ENCODE measurements at regions not wholly inside any gene's neighbourhood (a gene's known extent, or its start where the extent isn't known, plus 50 kb on each side); places are given as distances from the start of the nearest gene placed in this dataset.
"Not testable (repeated sequence)": the region's sequence is repeated elsewhere in the genome, so short reads cannot be mapped to it uniquely, and the experiment has no call there.

DNA sequence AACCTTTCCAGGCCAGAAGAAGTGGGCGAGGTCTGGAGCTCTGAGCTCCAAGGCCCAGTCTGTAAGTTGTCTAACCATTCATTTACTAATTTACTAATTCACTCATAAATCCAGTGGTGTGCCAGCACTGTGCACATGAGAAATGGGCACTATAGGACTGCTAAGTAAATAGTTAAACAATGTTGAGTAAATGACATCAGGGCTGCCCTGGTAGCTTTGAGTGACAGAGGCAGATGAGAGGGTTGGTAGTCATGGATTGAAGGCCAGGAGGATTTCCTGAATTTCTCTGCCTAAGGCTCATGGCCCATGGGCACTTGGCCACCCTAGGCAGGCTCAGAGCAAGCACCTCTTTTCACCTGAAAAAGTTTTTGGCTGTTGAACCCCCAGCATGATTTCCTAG lies 216.9 kb upstream of the RXFP2 start:
- DNase-seq = no peak

DNA sequence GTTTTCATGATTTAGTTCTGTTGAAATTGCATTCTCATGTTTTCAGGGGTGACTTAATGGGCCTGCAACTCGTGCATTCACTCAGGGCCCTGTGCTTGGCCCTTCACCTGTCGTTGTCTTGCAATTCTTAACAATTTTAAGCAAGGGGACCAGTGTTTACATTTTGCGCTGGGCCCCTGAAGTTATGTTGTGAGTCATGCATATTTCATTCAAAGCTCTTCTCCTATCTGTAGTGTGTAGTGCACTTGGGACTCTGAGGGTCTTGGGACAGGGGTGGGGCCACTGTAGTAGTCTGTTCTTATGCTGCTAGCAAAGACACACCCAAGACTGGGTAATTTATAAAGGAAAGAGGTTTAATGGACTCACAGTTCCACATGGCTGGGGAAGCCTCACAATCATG lies 211.2 kb upstream of the RXFP2 start:
- DNase-seq = no peak

DNA sequence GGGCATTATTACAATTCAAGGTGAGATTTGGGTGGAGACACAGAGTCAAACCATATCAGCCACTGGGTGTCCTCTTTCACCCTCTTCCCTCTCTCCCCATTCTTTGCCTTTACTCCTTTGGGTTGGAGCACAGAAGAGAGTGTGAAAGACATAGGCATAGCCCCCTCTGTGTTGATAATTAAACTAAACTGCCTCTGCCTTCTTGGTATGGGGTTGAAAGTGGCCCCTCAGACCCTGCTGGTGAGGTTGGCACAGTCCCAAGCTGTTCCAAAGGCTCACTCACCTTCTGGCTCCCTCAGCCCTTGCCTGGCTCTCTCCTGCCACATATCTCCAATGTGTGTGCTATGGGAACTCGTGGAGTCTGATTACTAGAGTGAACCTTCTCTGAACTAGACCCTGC lies 210.6 kb upstream of the RXFP2 start:
- DNase-seq = no peak

DNA sequence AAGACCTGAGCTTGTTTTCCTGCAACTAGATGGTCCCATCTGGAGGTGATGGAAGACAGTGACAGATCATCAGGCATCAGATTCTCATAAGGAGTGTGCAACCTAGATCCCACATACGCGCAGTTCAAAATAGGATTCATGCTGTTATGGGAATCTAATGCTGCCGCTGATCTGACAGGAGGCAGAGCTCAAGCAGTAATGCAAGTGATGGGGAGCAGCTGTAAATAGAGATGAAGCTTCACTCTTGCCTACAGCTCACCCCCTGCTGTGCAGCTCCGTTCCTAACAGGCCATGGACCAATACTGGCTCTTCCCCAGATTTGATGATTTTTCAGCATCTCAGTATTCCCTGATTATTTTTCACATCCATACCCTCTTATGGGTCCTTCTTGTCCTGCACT lies 208.4 kb upstream of the RXFP2 start:
- DNase-seq = no peak

DNA sequence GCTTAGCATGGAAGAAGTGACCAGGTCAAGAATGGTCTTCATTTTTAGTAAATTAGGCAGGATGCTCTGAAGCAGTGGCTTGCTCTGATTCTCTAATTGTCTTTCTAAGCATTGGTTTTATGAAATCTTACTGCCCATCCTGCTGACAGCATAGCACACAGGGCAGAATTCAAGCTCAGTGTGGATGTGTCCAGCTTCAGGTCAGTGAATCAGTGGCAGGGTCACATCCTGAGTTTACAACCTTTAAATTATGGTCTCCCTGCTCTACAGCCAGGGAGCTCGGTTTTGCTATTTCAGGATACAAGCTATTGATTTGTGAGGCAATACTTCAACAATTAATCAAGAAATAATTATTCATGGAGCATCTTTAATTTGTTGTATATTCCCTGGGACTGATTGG lies 202.3 kb upstream of the RXFP2 start:
- no peak for DNase-seq

DNA sequence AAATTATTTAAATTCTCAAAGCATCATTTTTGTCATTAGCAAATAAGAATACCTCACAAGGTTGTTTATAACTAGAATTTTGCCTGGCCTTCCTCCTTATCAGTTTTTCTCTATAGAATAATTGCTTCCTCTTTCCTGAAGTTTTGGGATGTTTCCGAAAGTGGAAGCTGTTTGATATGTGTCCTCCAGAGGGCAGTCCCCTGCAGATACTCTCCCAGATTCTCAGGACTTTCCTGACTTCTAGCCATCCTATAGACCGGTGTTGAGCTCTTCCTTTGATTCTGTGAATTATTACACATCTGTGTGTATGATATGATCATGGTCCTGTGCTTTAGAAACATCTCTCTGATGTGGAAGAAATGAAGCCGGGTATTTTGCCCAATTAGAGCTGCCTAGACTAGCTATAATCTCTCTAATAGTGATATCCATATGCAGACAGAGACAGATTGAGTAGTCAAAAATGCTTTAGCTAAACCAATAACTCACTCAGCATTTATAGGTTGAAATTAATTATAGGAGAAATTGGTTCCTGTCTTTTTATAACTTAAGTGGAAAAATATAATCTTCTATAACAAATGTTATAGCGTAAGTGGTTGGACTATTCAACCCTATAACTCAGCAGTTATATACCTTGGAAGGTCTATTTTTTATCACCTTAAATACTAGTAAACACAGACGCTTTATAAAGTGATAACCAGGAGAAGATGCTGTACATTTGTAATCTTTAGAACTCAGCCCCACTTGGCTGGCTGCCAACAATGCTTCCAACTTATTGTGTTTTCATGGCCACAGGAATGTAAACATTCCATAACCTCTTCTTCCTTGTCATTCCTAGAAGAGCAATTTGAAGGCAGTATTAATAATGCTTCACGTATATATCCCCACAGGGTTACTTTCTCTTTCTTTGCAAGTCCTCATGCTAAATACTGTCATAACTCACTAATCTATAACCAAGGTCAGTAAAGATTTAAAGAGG lies 201.0 kb upstream of the RXFP2 start:
- DNase-seq = no peak

DNA sequence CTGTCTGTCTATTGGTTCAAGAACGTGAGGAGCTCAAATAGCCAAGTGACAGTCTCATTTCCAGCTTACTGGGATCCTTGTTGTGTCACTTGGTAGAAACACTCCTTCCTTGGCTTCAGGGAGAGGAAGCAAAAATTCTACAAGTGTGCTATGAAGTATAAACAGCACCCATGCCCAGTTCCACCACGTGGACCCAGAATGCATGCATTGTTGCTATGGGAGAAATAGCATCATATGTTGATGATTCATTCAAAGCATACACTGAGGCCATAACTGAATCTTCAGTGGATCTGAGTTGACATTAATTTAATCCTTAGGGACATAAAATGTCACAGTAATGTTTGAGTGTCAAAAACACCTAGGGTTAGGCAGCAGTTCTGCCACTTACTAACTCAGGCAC lies 199.0 kb upstream of the RXFP2 start:
- no peak for DNase-seq

DNA sequence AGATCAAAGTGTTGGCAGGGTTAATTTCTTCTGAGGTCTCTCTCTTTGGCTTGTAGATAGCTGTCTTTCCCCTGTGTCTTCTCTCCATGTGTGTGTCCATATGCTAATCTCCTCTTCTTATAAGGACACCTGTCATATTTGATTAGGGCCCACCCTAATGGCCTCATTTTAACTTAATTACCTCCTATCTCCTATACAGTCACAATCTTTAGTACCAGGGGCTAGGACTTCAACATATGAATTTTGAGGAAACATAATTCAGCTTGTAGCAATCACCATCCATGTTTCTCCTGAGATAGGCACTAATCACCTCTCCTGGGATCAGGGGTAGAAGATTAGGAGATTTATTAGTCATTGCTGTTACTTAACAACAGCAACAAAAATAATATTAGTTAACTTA lies 196.1 kb upstream of the RXFP2 start:
- DNase-seq = no peak

DNA sequence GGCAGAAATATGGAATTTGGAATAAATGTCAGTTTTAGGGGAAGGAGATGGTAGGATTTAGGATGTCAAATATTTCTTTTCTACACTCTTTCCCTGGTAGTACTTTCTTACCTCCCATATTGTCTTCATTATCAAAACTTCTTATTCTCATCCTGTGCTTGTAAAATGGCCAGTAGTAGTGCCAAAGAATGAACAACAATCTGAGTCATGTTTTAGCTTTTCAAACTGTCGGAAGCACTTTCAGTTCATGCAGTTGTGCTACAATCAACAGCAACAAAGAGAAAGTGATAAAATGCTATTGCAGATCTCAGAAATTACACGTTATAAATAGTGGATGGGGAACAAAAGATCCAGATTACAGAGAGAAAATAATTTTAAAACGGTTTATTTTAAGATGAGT lies 193.7 kb upstream of the RXFP2 start:
- no peak for DNase-seq

DNA sequence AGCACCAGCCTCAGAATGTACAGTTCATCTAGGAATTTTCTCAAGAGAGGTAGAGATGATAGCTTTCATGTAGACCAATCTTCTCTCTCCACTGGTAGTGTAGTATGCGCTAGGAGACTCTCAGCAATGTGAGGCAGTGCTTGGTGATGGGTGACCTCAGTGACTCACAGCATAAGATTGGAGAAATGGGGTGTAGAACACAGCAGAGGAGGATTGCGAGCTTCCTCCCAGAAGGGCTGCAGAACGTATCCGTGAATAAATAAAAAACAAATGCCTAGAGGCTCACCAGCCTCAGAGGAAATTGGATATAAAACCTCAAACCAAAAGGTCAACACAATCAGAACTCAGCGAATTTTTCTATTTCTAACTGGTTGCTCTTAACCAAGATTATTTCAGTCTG lies 182.9 kb upstream of the RXFP2 start:
- no peak for DNase-seq

DNA sequence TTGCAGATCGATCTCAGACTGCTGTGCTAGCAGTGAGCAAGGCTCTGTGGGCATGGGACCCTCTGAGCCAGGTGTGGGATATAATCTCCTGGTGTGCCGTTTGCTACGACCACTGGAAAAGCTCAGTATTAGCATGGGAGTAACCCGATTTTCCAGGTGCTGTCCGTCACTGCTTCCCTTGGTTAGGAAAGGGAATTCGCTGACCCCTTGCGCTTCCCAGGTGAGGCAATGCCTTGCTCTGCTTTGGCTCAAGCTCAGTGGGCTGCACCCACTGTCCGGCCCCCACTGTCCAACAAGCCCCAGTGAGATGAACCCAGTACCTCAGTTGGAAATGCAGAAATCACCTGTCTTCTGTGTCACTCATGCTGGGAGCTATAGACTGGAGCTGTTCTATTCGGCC lies 155.1 kb upstream of the RXFP2 start:
- DNase-seq = not testable (repeated sequence)

DNA sequence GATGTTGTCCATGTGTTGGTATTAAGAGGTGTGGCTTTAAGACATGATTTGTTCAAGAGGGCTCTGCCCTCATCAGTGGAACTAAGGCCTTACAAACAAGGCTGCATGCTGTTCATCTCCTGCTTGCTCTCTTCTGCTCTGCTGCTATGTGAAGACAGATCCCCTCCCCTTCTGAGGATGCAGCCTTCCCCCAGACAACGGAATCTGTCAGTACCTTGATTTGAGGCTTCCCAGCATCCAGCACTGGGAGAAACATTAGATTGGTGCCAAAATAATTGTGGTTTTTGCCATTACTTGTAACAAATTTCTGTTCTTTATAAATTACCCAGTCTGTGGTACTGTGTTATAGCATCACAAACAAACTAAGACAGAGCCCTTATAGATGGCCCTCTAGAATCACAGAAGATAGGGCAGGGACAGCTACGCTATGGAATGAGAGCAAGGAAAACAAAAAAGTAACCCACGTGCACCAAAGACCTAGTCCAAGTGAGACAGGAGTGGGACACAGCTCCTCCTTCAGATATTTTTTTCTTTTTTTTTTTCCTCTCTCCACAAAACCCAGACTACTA lies 151.5 kb upstream of the RXFP2 start:
- no peak for DNase-seq

DNA sequence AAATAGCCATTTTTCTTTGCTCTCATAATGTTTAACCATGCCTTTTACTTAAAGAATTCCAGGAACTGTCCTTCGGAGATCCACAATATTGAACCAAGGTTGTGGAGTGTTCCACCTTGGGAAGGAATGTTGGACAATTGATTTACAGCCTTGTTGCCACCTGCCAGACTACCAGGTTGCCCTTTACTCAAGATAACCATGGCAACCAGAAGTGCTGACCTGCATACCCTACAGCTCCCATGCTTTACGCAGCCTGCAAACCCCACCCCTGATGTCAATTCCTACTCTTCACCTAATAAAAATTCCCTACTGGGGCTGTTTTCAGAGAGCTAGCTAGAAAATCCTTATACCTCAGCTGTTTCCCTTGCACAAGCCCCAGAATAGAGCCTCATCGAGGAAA lies 151.0 kb upstream of the RXFP2 start:
- DNase-seq = no peak

DNA sequence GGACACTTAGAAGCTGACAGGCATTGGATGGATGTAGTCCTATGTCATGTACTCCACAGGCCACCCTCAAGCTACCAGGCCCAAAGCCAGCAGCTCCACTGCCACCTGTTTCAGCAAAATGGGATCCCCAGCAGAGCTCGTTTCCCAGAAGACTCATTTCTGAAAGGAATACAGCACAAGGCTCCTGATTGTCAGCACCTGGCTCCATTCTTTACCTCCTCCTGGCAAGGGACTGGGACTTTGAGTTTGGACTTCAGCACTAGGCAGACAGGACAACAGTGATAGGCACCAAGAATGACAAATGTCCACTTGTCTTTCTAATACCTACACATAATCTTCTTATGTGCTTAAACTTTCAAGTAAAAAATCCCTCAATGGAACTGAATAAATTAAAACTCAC lies 150.4 kb upstream of the RXFP2 start:
- no peak for DNase-seq

DNA sequence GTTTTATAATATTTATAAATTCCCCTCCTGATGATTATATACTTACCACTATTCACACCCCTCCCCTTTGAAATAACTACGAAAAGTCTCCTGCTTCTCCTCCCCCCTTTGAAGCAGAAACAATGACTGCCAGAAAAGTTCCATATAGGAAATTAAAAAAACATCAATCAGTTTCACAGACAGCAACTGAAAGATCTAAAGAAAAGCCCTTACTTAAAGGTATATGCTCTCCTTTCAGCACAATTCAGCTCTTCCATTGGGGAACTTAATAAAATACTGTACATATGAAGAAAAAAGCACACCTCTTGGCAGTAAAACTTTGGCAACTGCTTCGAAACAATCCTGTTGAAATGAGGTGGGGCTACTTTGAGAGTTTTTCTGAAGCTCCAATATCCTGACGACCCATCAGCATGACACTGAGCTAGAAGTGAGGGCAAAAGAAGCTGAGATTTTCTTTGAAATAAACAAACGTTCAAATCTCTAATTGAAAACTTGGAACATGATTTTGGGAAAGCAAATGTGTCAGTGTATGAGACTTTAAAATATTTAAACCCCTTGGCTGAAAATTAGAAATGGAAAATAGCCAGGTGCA lies 147.6 kb upstream of the RXFP2 start:
- DNase-seq = no peak

DNA sequence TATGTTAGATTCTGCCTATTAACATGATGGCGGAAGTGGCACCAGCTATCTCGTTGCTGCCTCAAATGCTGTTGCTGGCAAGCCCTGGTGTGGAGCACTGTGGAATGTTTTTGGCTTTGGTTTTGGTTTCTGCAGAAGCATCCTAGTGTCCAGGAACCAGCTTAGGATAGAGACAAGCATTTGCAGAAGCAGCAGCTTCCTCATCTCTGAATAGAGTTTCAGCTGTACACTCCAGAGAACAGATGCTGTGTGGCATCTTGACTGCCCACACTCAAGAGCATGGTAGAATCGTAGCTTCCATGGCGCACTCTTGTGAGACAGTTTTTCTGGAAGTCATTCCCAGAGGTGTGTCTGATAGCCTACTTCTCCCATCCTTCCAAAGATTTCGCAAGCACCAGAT lies 145.3 kb upstream of the RXFP2 start:
- DNase-seq = no peak

DNA sequence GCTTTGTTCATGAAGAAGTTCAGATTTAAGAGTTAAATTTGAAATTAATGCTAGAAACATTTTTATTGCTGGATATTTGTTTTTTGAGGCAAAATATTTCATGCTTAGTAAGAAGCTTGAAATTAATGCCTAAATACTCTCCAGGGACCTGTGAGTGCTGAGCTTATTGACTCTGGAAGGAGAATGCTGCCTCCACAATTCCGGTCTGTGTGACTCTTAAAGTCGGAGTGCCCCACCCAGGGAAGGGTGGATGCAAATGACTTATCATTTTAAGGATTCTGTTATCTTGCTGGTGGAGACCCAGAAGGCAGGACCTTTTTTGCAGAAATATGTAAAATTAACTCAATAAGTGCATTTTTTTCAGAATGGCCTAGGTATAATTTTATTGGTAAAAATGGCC lies 143.8 kb upstream of the RXFP2 start:
- DNase-seq = no peak

DNA sequence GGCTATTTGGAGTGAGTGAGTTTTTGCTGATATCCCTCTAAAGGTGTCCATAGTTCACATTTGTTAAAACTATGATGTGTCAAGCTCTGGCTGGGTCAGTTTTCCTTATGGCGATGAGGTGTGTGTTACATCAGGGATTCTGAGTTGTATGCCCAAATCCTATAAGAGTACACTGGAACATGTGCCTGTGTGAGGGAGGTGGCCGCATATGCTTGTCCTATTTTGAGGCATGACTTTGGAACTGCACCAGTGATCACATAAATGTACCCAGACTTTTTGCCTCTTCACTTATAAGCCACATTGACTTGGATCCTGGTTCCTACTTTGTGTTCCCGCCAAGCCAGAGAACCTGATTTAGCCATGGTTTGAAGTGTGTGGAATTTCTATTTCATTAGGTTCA lies 140.3 kb upstream of the RXFP2 start:
- DNase-seq = no peak

DNA sequence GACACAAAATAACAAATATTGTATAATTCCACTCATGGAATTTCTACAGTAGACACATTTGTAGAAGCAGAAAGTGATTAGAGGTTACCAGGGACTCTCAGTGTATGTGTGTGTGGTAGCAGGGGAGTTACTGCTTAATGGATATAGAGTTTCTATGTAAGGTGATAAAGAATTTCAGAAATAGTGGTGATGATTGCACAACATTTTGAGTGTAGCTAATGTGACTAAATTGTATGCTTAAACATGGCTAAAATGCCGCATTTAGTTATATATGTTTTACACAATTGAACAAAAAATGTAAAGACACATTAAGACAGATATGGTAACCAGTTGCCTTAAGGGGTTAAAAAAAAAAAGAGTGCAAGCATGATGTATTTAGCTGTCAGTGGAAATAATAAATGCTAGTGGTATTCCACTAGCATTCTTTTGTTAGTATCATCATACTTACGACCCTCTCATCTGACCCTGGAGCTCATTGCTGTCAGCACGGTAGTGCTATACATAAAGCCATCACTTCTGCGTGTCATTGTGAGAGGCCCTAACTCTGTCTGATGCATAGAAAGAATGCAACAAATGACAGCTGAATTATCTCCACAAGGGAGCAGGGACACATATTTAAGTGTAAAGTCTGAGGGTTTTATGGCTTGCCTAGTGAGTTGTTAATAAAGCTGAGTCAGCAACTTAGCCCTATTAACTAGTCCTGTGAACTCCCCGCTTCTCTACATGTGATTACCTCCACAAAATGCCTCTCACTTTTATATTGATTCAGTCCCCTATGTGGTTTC lies 134.1 kb upstream of the RXFP2 start:
- no peak for DNase-seq

DNA sequence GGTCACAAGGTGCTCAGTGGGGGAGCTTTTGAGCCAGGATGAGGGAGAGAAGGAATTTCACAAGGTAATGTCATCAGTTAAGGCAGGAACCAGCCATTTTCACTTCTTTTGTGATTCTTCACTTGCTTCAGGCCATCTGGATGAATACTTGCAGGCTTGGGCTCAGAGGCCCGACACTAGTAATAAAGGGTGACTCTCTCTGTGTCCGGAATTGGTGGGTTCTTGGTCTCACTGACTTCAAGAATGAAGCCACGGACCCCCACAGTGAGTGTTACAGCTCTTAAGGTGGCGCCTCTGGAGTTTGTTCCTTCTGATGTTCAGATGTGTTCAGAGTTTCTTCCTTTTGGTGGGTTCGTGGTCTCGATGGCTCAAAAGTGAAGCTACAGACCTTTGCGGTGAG lies 131.8 kb upstream of the RXFP2 start:
- DNase-seq = not testable (repeated sequence)

DNA sequence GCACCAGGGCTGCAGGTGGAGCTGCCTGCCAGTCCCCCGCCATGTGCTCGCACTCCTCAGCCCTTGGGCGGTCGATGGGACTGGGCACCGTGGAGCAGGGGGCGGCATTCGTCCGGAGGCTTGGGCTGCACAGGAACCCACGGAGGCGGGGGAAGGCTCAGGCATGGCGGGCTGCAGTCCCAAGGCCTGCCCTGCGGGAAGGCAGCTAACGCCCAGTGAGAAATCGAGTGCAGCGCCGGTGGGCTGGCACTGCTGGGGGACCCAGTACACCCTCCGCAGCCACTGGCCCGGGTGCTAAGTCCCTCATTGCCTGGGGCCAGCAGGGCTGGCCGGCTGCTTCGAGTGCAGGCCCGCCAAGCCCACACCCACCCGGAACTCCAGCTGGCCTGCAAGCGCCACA lies 130.5 kb upstream of the RXFP2 start:
- DNase-seq = not testable (repeated sequence)

DNA sequence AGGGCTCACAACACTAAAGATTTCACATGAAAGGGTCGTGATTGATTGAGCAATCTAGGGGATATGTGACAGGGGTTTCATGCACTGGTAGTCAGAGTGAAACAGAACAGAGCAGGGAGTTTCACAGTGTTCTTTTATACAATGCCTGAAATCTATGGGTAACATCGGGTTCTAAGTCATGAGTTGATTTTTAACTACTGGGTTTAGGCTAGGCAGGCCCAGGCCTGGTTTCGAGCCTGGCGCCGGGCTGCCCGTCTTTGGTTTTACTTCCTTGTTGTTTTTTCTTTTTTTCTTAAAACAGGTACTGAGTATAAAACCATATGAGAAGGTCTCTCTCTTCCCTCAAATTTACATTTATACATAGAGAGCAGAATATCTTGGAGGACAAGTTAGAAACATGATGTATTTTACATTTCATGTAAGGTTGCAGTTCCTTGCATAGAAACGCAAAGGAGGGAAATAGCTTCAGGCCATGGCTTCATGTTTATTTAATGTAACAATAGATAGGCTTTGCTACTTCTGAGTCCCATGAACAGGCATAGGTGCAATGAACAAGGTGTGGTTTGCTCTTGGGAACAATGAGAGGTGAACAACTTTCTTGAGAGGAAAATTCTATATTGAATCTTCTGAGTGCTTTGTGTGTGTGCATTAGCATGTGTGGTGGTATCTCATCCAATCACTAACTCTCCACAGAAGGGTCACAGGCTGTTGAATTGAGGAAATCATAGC lies 128.9 kb upstream of the RXFP2 start:
- DNase-seq = no peak

DNA sequence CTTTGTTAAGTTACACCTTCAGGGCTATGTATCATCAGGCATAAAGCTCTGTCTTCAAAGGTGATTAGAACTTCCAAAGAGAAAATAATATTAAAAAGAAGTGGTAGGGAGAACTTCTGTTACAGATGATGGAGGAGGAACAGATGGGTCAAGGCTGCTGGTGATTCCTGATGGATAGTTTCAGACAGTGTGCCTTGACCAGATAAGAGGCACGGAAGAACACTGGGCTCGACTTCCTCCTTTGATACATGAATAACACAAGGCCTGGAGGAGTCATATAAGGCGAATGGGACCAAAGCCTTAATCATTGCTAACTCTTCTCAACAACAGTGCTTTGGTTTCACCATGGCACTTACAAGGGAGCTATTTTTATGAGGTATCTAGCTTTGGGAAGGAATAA lies 128.1 kb upstream of the RXFP2 start:
- DNase-seq = no peak
